ENCODE measurements at regions not wholly inside any gene's neighbourhood (a gene's known extent, or its start where the extent isn't known, plus 50 kb on each side); places are given as distances from the start of the nearest gene placed in this dataset.

DNA sequence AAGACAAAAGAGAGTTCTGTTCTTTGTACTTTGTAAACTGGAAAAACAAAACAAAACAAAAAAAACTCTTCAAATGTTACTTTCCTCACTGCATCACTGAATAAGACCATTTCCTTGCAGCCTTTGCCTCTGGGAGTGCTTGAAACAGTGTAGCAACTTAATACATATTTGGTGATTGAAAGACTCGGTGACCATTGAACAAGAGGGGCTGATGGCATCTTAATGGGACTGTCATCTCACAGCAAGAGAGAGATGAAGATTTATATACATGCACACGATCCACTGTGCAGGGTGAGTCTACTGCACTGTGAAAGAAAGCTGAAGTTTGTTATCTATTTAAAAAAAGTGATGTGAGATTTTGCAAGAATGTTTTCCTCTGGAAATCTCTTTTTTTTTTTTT, 111.9 kb upstream of the KLHL25 start:
- peaks cover 0 to 5% (median 2%) of the 10 kb centered on the region in 5 donors for H3K27me3 ChIP-seq (ENCODE audit: control insufficient read depth in 5 of 5, insufficient read depth in 4 of 5, low read length in 5 of 5)
- no peak overlapping the region for H3K9ac ChIP-seq (ENCODE audit: low read length in 5 of 5)
- H3K9me3 ChIP-seq (ENCODE audit: control insufficient read depth in 5 of 5, low read length in 5 of 5): no peaks in the 10 kb centered on the region
- H3K27ac ChIP-seq (ENCODE audit: low read depth, low read length): no peak overlapping the region
- H3K4me3 ChIP-seq (ENCODE audit: low read depth in 1 of 5, low read length in 5 of 5): no peak overlapping the region
- no peaks in the 10 kb centered on the region for H3K4me1 ChIP-seq (ENCODE audit: control insufficient read depth in 5 of 5, insufficient read depth in 5 of 5, low read length in 5 of 5)
- no peaks in the 10 kb centered on the region for H3K36me3 ChIP-seq (ENCODE audit: control insufficient read depth in 5 of 5, insufficient read depth in 5 of 5, low read length in 5 of 5)

DNA sequence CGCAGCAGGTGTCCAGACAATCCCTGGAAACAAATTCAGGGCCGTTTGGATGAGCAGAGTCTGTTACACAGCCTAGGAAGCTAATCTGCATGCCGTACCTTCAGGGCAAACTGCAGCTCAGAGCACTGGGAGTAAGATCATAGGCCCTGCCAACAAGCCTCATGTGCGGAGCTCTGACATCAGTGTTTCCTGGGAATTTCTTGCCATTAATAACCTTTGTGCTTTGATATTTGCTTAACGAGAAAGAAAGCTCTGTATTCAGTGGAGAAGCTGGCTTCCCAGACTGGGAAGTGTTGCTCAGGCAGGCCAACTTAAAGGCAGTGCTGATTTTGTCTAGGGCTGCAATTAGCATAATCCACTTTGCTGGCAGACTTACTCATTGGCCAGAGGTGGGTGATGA, 116.1 kb upstream of the KLHL25 start:
- no peaks in the 10 kb centered on the region for H3K4me1 ChIP-seq (ENCODE audit: control insufficient read depth in 5 of 5, insufficient read depth in 5 of 5, low read length in 5 of 5)
- no peaks in the 10 kb centered on the region for H3K9me3 ChIP-seq (ENCODE audit: control insufficient read depth in 5 of 5, low read length in 5 of 5)
- H3K27me3 ChIP-seq (ENCODE audit: control insufficient read depth in 5 of 5, insufficient read depth in 4 of 5, low read length in 5 of 5): peaks cover 0 to 5% (median 2%) of the 10 kb centered on the region in 5 donors
- H3K36me3 ChIP-seq (ENCODE audit: control insufficient read depth in 5 of 5, insufficient read depth in 5 of 5, low read length in 5 of 5): no peaks in the 10 kb centered on the region
- no peak overlapping the region for H3K9ac ChIP-seq (ENCODE audit: low read length in 5 of 5)
- H3K27ac ChIP-seq (ENCODE audit: low read depth, low read length): no peak overlapping the region
- H3K4me3 ChIP-seq (ENCODE audit: low read depth in 1 of 5, low read length in 5 of 5): no peak overlapping the region

DNA sequence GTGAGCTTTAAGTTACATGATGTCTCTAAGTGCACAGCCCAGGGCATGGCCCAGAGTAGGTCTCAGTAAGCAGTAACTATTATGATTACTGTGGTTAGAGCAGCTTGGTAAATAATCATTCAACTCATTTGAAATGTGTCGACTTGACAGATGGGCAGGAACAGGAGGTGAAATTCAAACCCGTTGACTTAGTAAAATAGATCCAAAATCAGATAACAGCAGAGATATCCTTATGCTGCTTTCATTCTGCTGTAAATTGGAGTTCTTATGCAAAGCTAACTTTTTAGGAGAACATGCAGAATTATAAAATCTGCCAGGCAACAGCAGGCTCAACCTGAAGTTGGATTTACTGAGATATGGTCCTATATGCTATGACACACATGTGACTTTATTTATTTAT, 118.7 kb upstream of the KLHL25 start:
- Histone ChIP-seq H3K4me3 (ENCODE audit: low read depth in 1 of 5, low read length in 5 of 5) (no peak overlapping the region), H3K9me3 (ENCODE audit: control insufficient read depth in 5 of 5, low read length in 5 of 5) (no peaks in the 10 kb centered on the region), H3K9ac (ENCODE audit: low read length in 5 of 5) (no peak overlapping the region), H3K27me3 (ENCODE audit: control insufficient read depth in 5 of 5, insufficient read depth in 4 of 5, low read length in 5 of 5) (peaks cover 0 to 6% (median under 1%) of the 10 kb centered on the region in 5 donors), H3K36me3 (ENCODE audit: control insufficient read depth in 5 of 5, insufficient read depth in 5 of 5, low read length in 5 of 5) (no peaks in the 10 kb centered on the region), H3K4me1 (ENCODE audit: control insufficient read depth in 5 of 5, insufficient read depth in 5 of 5, low read length in 5 of 5) (no peaks in the 10 kb centered on the region), H3K27ac (ENCODE audit: low read depth, low read length) (no peak overlapping the region)

DNA sequence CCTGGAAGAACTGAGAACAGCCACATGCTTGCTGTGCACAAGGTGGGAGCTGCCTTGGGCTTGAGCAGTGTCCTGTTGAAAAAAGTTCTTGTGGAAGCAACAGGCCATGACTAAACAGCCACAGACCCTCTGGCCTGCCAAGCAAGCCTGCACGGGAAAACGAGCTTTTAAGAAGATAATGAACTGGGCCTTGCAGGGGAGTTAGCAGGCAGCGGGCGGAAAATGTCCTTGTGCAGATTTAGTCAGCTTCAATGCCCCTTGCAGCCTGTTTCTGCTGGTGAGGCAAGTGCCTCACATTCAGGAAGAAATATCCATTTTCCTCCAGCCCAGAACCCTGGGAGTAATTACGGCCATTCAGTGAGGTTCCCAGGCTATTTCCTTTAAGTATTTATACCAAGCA, 126.2 kb upstream of the KLHL25 start:
- H3K9ac ChIP-seq (ENCODE audit: low read length in 5 of 5): no peak overlapping the region
- H3K27ac ChIP-seq (ENCODE audit: low read depth, low read length): no peak overlapping the region
- no peaks in the 10 kb centered on the region for H3K36me3 ChIP-seq (ENCODE audit: control insufficient read depth in 5 of 5, insufficient read depth in 5 of 5, low read length in 5 of 5)
- no peaks in the 10 kb centered on the region for H3K9me3 ChIP-seq (ENCODE audit: control insufficient read depth in 5 of 5, low read length in 5 of 5)
- no peak overlapping the region for H3K4me3 ChIP-seq (ENCODE audit: low read depth in 1 of 5, low read length in 5 of 5)
- peaks cover 0 to 5% (median 0%) of the 10 kb centered on the region in 5 donors for H3K27me3 ChIP-seq (ENCODE audit: control insufficient read depth in 5 of 5, insufficient read depth in 4 of 5, low read length in 5 of 5)
- no peaks in the 10 kb centered on the region for H3K4me1 ChIP-seq (ENCODE audit: control insufficient read depth in 5 of 5, insufficient read depth in 5 of 5, low read length in 5 of 5)

DNA sequence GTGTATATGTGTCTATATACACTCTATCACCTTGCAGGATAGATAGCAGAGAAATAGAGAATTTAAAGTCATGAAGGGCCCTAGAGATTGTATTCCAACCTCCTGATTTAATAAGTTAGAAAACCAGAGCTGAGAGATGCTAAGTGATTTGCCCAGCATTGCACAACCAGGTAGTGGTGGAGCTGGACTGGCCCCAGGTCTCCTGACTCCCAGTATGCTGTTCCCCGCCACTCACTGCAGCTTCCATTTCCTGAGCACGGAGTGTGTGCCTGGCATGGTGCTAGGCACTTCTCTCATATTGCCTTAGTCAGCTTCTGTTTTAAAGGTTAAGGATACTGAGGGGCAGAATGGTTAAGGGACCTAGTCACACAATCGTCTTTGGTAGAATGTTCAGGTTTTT, 129.4 kb upstream of the KLHL25 start:
- Histone ChIP-seq H3K4me3 (ENCODE audit: low read depth in 1 of 5, low read length in 5 of 5) (no peak overlapping the region), H3K27me3 (ENCODE audit: control insufficient read depth in 5 of 5, insufficient read depth in 4 of 5, low read length in 5 of 5) (no peaks in the 10 kb centered on the region), H3K36me3 (ENCODE audit: control insufficient read depth in 5 of 5, insufficient read depth in 5 of 5, low read length in 5 of 5) (no peaks in the 10 kb centered on the region), H3K27ac (ENCODE audit: low read depth, low read length) (no peak overlapping the region), H3K9ac (ENCODE audit: low read length in 5 of 5) (no peak overlapping the region), H3K4me1 (ENCODE audit: control insufficient read depth in 5 of 5, insufficient read depth in 5 of 5, low read length in 5 of 5) (no peaks in the 10 kb centered on the region), H3K9me3 (ENCODE audit: control insufficient read depth in 5 of 5, low read length in 5 of 5) (no peaks in the 10 kb centered on the region)

- H3K4me3 ChIP-seq (ENCODE audit: low read depth in 1 of 5, low read length in 5 of 5): no peak overlapping the region
- H3K9ac ChIP-seq (ENCODE audit: low read length in 5 of 5): no peak overlapping the region
- H3K36me3 ChIP-seq (ENCODE audit: control insufficient read depth in 5 of 5, insufficient read depth in 5 of 5, low read length in 5 of 5): no peaks in the 10 kb centered on the region
- H3K27ac ChIP-seq (ENCODE audit: low read depth, low read length): no peak overlapping the region
- no peaks in the 10 kb centered on the region for H3K27me3 ChIP-seq (ENCODE audit: control insufficient read depth in 5 of 5, insufficient read depth in 4 of 5, low read length in 5 of 5)
- H3K9me3 ChIP-seq (ENCODE audit: control insufficient read depth in 5 of 5, low read length in 5 of 5): no peaks in the 10 kb centered on the region
- H3K4me1 ChIP-seq (ENCODE audit: control insufficient read depth in 5 of 5, insufficient read depth in 5 of 5, low read length in 5 of 5): peaks cover 0 to 6% (median 0%) of the 10 kb centered on the region in 5 donors
Measured at GRCh38 chr15:85925649-85926237, 131.0 kb upstream of the KLHL25 start.

DNA sequence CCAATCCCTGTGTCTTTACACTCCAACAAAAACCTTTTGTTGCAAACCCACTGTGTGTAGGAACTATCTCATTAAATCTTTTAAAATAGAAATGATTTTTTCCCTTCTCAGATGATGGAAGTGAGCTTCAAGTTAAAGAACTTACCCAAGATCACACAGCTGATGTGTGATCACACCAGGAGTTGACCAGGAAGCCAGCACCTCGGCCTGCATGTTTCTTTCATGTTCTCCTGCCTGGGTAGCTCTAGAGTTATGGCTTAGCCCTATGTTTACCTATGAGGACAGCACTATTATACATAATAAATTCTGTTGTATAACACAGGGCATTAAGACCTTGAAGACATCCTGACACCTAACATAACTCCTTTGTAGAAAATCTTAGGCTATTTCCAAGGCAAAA, 132.1 kb upstream of the KLHL25 start:
- H3K27ac ChIP-seq (ENCODE audit: low read depth, low read length): no peak overlapping the region
- no peaks in the 10 kb centered on the region for H3K9me3 ChIP-seq (ENCODE audit: control insufficient read depth in 5 of 5, low read length in 5 of 5)
- no peak overlapping the region for H3K9ac ChIP-seq (ENCODE audit: low read length in 5 of 5)
- H3K4me1 ChIP-seq (ENCODE audit: control insufficient read depth in 5 of 5, insufficient read depth in 5 of 5, low read length in 5 of 5): peaks cover 0 to 6% (median 0%) of the 10 kb centered on the region in 5 donors
- H3K27me3 ChIP-seq (ENCODE audit: control insufficient read depth in 5 of 5, insufficient read depth in 4 of 5, low read length in 5 of 5): no peaks in the 10 kb centered on the region
- H3K36me3 ChIP-seq (ENCODE audit: control insufficient read depth in 5 of 5, insufficient read depth in 5 of 5, low read length in 5 of 5): no peaks in the 10 kb centered on the region
- no peak overlapping the region for H3K4me3 ChIP-seq (ENCODE audit: low read depth in 1 of 5, low read length in 5 of 5)

DNA sequence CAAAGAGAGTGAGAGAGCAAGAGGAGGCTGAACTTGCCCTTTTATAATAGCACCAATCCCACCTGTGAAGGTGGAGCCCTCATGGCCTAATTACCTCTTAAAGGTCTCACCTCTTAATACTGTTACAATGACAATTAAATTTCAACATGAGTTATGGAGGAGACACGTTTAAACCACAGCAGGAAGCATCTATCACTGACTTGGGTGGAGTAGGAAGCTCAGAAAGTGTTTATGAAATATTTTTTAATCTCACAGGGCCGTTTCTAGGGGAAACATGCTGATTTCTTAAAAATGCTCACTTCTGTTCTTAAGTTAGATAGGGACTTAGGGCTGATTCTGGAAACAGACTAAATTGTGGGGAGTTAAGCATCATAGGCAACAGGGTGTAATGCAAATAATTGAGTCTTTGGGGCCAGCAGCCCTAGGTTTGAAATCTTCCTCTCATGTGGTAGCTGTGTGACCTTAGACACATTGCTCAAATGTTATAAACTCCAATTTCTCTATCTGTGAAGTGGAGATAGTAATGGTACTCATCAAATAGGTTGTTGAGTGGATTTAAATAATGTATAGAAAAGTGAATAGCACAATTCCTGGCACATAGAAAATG, 133.3 kb upstream of the KLHL25 start:
- H3K9ac ChIP-seq (ENCODE audit: low read length in 5 of 5): no peak overlapping the region
- no peaks in the 10 kb centered on the region for H3K27me3 ChIP-seq (ENCODE audit: control insufficient read depth in 5 of 5, insufficient read depth in 4 of 5, low read length in 5 of 5)
- no peaks in the 10 kb centered on the region for H3K9me3 ChIP-seq (ENCODE audit: control insufficient read depth in 5 of 5, low read length in 5 of 5)
- H3K4me3 ChIP-seq (ENCODE audit: low read depth in 1 of 5, low read length in 5 of 5): no peak overlapping the region
- H3K36me3 ChIP-seq (ENCODE audit: control insufficient read depth in 5 of 5, insufficient read depth in 5 of 5, low read length in 5 of 5): no peaks in the 10 kb centered on the region
- peaks cover 0 to 6% (median 0%) of the 10 kb centered on the region in 5 donors for H3K4me1 ChIP-seq (ENCODE audit: control insufficient read depth in 5 of 5, insufficient read depth in 5 of 5, low read length in 5 of 5)
- no peak overlapping the region for H3K27ac ChIP-seq (ENCODE audit: low read depth, low read length)

GRCh38 chr15:85929786-85930185, 135.1 kb upstream of the KLHL25 start:
- H3K4me3 ChIP-seq (ENCODE audit: low read depth in 1 of 5, low read length in 5 of 5): no peak overlapping the region
- no peaks in the 10 kb centered on the region for H3K27me3 ChIP-seq (ENCODE audit: control insufficient read depth in 5 of 5, insufficient read depth in 4 of 5, low read length in 5 of 5)
- peaks cover 0 to 6% (median 0%) of the 10 kb centered on the region in 5 donors for H3K4me1 ChIP-seq (ENCODE audit: control insufficient read depth in 5 of 5, insufficient read depth in 5 of 5, low read length in 5 of 5)
- no peak overlapping the region for H3K27ac ChIP-seq (ENCODE audit: low read depth, low read length)
- no peaks in the 10 kb centered on the region for H3K36me3 ChIP-seq (ENCODE audit: control insufficient read depth in 5 of 5, insufficient read depth in 5 of 5, low read length in 5 of 5)
- H3K9ac ChIP-seq (ENCODE audit: low read length in 5 of 5): no peak overlapping the region
- H3K9me3 ChIP-seq (ENCODE audit: control insufficient read depth in 5 of 5, low read length in 5 of 5): no peaks in the 10 kb centered on the region

- H3K9me3 ChIP-seq (ENCODE audit: control insufficient read depth in 5 of 5, low read length in 5 of 5): no peaks in the 10 kb centered on the region
- no peak overlapping the region for H3K9ac ChIP-seq (ENCODE audit: low read length in 5 of 5)
- peaks cover 0 to 6% (median 0%) of the 10 kb centered on the region in 5 donors for H3K4me1 ChIP-seq (ENCODE audit: control insufficient read depth in 5 of 5, insufficient read depth in 5 of 5, low read length in 5 of 5)
- no peaks in the 10 kb centered on the region for H3K27me3 ChIP-seq (ENCODE audit: control insufficient read depth in 5 of 5, insufficient read depth in 4 of 5, low read length in 5 of 5)
- no peak overlapping the region for H3K27ac ChIP-seq (ENCODE audit: low read depth, low read length)
- no peak overlapping the region for H3K4me3 ChIP-seq (ENCODE audit: low read depth in 1 of 5, low read length in 5 of 5)
- H3K36me3 ChIP-seq (ENCODE audit: control insufficient read depth in 5 of 5, insufficient read depth in 5 of 5, low read length in 5 of 5): no peaks in the 10 kb centered on the region
Measured at GRCh38 chr15:85932391-85932790, 137.7 kb upstream of the KLHL25 start.
